GM12873 (cell line): ENCODE measurements at regions not wholly inside any gene's neighbourhood (a gene's known extent, or its start where the extent isn't known, plus 50 kb on each side); places are given as distances from the start of the nearest gene placed in this dataset.

Experiments used
- TF ChIP-seq, protein P1 (sequence below): IDR thresholded peaks from 2 replicates; pipeline ENCODE4 v1.5.1; 2012; ENCODE audit warnings: low read depth, mild to moderate bottlenecking, moderate library complexity, low read length, control low read depth; ENCODE audit not compliant: insufficient read depth; ENCODE audit errors: missing control alignments

DNA sequence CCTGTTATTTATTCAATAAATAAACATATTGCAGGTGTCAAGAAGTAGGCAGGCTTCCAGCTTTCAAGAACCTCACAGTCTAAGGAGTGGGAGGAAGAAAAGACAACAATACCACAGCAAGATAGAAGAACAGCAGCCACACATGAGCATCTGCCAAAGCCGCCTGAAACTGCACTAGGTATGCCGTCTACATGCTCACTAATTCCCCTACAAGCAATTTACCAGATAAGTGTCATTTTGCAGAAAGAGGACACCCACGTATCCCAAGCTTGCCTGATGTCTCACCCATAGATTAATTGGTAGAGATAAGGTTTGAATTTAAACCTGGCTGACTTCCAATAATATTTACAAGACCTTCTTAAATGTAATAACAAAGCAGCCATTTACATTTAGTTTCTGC is 439.4 kb upstream of the CPEB2 start:
- TF ChIP-seq, protein P1, sequence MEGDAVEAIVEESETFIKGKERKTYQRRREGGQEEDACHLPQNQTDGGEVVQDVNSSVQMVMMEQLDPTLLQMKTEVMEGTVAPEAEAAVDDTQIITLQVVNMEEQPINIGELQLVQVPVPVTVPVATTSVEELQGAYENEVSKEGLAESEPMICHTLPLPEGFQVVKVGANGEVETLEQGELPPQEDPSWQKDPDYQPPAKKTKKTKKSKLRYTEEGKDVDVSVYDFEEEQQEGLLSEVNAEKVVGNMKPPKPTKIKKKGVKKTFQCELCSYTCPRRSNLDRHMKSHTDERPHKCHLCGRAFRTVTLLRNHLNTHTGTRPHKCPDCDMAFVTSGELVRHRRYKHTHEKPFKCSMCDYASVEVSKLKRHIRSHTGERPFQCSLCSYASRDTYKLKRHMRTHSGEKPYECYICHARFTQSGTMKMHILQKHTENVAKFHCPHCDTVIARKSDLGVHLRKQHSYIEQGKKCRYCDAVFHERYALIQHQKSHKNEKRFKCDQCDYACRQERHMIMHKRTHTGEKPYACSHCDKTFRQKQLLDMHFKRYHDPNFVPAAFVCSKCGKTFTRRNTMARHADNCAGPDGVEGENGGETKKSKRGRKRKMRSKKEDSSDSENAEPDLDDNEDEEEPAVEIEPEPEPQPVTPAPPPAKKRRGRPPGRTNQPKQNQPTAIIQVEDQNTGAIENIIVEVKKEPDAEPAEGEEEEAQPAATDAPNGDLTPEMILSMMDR: no peak

GRCh38 chr4:14564281-14564680 is 438.0 kb upstream of the CPEB2 start:
- TF ChIP-seq, protein P1: no peak

DNA sequence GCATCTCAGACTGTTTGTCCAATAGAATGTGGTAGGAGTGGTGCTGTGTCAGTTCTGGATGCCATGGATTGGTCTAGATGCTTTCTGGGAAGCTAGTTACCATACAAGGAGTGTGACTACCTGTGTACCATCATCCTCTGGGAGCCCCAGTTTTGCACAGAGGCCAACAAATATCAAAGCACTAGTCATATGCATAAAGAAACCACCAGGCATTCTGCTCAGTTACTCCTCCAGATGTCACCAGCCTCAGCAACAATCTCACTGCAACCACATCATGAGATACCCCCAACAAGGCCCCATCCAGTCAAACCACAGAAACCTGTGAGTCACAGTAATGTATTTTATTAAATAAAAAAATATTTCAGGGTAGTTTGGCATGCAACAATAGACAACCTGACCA is 435.8 kb upstream of the CPEB2 start:
- TF ChIP-seq, protein P1: no peak

GRCh38 chr4:14568351-14568750 is 433.9 kb upstream of the CPEB2 start:
- TF ChIP-seq, protein P1: no peak

- TF ChIP-seq, protein P1: no peak
These were observed 427.0 kb upstream of the CPEB2 start for GRCh38 chr4:14575289-14575688.

GRCh38 chr4:14575919-14576318 is 426.4 kb upstream of the CPEB2 start:
- TF ChIP-seq, protein P1: no peak

DNA sequence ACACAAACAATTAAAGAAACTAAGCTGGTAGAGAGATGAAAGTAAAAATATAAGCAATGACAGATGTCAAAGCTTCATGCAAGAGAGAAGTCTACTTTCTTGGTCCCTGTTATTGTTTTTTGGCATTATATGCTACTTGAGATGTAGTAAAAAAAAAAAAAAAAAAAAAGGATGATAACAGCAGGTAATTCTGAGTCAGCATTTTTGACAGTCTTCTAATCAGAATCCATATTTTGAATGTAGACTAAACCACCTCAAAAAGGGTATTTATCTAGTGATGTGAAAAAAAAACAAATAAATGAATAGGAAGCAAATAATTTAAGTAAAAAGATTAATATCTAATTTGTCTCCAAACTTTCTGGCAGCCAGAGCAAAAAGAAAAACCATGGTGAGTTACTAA is 422.2 kb upstream of the CPEB2 start:
- TF ChIP-seq, protein P1: no peak
